SK-N-SH treated with all-trans-retinoic acid at 6 μM for 48 hours (cell line): ENCODE measurements at regions not wholly inside any gene's neighbourhood (a gene's known extent, or its start where the extent isn't known, plus 50 kb on each side); places are given as distances from the start of the nearest gene placed in this dataset.
A peak's percentile ranks its signal among the peaks of the same experiment; 100 is the strongest.
"Not testable (repeated sequence)": the region's sequence is repeated elsewhere in the genome, so short reads cannot be mapped to it uniquely, and the experiment has no call there.

ENCODE experiments used
- ATAC-seq: fragments of 200-7000 bp; cut with Tn5 transposase; 3 replicates; pipeline ENCODE4 v1.9.1; 2020; ENCODE audit warnings: mild to moderate bottlenecking, moderate library complexity
- ARNTL ChIP-seq: fragments of 450-650 bp; formaldehyde crosslinking; IDR thresholded peaks from 2 replicates; pipeline ENCODE4 v1.5.0; 2020; ENCODE audit warnings: low read depth, mild to moderate bottlenecking, moderate library complexity, borderline replicate concordance
- BACH2 ChIP-seq: fragments of 250-450 bp; sonication (Bioruptor Pico); IDR thresholded peaks from 2 replicates; pipeline ENCODE4 v1.9.0; 2021; ENCODE audit warnings: mild to moderate bottlenecking, borderline replicate concordance
- CSDC2 ChIP-seq: fragments of 250-450 bp; sonication (Bioruptor Pico); IDR thresholded peaks from 2 replicates; pipeline ENCODE4 v1.5.0; 2020; ENCODE audit warnings: mild to moderate bottlenecking, moderate library complexity
- ESRRG ChIP-seq: fragments of 250-450 bp; sonication (Bioruptor Pico); IDR thresholded peaks from 2 replicates; pipeline ENCODE4 v1.6.1; 2021; ENCODE audit warnings: mild to moderate bottlenecking
- GLIS3 ChIP-seq: fragments of 250-450 bp; sonication (Bioruptor Pico); IDR thresholded peaks from 2 replicates; pipeline ENCODE4 v1.5.0; 2020; ENCODE audit warnings: mild to moderate bottlenecking, moderate library complexity
- ISL1 ChIP-seq: fragments of 250-450 bp; sonication (Bioruptor Pico); IDR thresholded peaks from 2 replicates; pipeline ENCODE4 v2.1.2; 2022; ENCODE audit warnings: mild to moderate bottlenecking, moderate library complexity
- OSR1 ChIP-seq: fragments of 250-450 bp; sonication (Bioruptor Pico); IDR thresholded peaks from 2 replicates; pipeline ENCODE4 v1.8.0; 2022; ENCODE audit warnings: moderate library complexity, mild to moderate bottlenecking, inconsistent platforms
- PPARA ChIP-seq: fragments of 250-450 bp; sonication (Bioruptor Pico); IDR thresholded peaks from 2 replicates; pipeline ENCODE4 v1.5.0; 2020; ENCODE audit warnings: mild to moderate bottlenecking, borderline replicate concordance
- RARB ChIP-seq: fragments of 250-450 bp; sonication (Bioruptor Pico); IDR thresholded peaks from 2 replicates; pipeline ENCODE4 v1.8.0; 2021; ENCODE audit warnings: mild to moderate bottlenecking, moderate library complexity
- SNAI2 ChIP-seq: fragments of 250-450 bp; sonication (Bioruptor Pico); IDR thresholded peaks from 2 replicates; pipeline ENCODE4 v1.5.0; 2020; ENCODE audit warnings: mild to moderate bottlenecking, moderate library complexity
- TCF4 ChIP-seq: fragments of 250-450 bp; sonication (Bioruptor Pico); IDR thresholded peaks from 2 replicates; pipeline ENCODE4 v1.8.0; 2021; ENCODE audit warnings: mild to moderate bottlenecking, moderate library complexity, borderline replicate concordance
- TOX ChIP-seq: fragments of 250-450 bp; sonication (Bioruptor Pico); IDR thresholded peaks from 2 replicates; pipeline ENCODE4 v1.8.0; 2021; ENCODE audit warnings: mild to moderate bottlenecking, moderate library complexity, borderline replicate concordance
- ZC3H10 ChIP-seq: fragments of 250-450 bp; sonication (Bioruptor Pico); IDR thresholded peaks from 2 replicates; pipeline ENCODE4 v1.5.1; 2021; ENCODE audit warnings: mild to moderate bottlenecking, moderate library complexity
- ZFP3 ChIP-seq: fragments of 250-450 bp; sonication (Bioruptor Pico); IDR thresholded peaks from 2 replicates; pipeline ENCODE4 v1.5.0; 2020; ENCODE audit warnings: mild to moderate bottlenecking, moderate library complexity
- ZFP30 ChIP-seq: fragments of 450-650 bp; formaldehyde crosslinking; IDR thresholded peaks from 2 replicates; pipeline ENCODE4 v1.5.0; 2022; ENCODE audit warnings: mild to moderate bottlenecking, moderate library complexity
- ZNF565 ChIP-seq: fragments of 450-650 bp; formaldehyde crosslinking; conservative IDR thresholded peaks from 2 replicates; pipeline ENCODE4 v1.5.0; 2020; ENCODE audit warnings: low read depth, mild to moderate bottlenecking, moderate library complexity
- ZNF70 ChIP-seq: fragments of 450-650 bp; formaldehyde crosslinking; IDR thresholded peaks from 2 replicates; pipeline ENCODE4 v1.5.0; 2020; ENCODE audit warnings: mild to moderate bottlenecking, moderate library complexity
- ZNF8 ChIP-seq: fragments of 450-650 bp; formaldehyde crosslinking; IDR thresholded peaks from 2 replicates; pipeline ENCODE4 v1.5.0; 2020; ENCODE audit warnings: mild to moderate bottlenecking, moderate library complexity
- TF ChIP-seq, protein P1 (sequence below): fragments of 250-450 bp; sonication (Bioruptor Pico); IDR thresholded peaks from 2 replicates; pipeline ENCODE4 v1.5.0; 2020; ENCODE audit warnings: mild to moderate bottlenecking, moderate library complexity
- TF ChIP-seq, protein P2 (sequence below): fragments of 250-450 bp; sonication (Bioruptor Pico); IDR thresholded peaks from 2 replicates; pipeline ENCODE4 v1.5.1; 2020; ENCODE audit warnings: low read depth, mild to moderate bottlenecking, moderate library complexity
- TF ChIP-seq, protein P3 (sequence below): fragments of 250-450 bp; sonication (Bioruptor Pico); IDR thresholded peaks from 2 replicates; pipeline ENCODE4 v1.8.0; 2020; ENCODE audit warnings: mild to moderate bottlenecking, moderate library complexity, borderline replicate concordance
- TF ChIP-seq, protein P4 (sequence below): fragments of 250-450 bp; sonication (Bioruptor Pico); IDR thresholded peaks from 2 replicates; pipeline ENCODE4 v1.8.0; 2021; ENCODE audit warnings: low read depth, mild to moderate bottlenecking, moderate library complexity, borderline replicate concordance
- TF ChIP-seq, protein P5 (sequence below): fragments of 250-450 bp; sonication (Bioruptor Pico); IDR thresholded peaks from 2 replicates; pipeline ENCODE4 v1.5.1; 2021; ENCODE audit warnings: mild to moderate bottlenecking, moderate library complexity

DNA sequence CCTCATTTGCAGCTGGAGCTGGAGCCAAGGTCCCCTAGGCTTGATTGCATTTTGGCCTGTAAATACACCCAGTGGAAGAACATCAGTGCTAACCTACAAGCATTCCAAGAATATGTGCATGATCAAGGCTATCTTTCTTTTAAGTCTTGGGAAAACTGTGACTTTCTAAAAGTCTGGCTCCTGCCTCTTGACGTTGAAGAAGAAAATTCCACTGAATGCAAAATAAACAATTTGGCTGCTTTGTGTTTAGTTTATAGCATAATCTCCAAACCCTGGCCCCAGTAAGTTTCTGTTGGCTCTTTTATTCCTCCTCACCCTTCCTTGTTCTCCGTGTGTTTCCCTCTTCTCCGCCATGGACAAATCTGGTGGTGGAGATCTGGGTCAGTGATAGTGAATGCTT lies 109.3 kb upstream of the TLE1 start:
- TF ChIP-seq, protein P1, sequence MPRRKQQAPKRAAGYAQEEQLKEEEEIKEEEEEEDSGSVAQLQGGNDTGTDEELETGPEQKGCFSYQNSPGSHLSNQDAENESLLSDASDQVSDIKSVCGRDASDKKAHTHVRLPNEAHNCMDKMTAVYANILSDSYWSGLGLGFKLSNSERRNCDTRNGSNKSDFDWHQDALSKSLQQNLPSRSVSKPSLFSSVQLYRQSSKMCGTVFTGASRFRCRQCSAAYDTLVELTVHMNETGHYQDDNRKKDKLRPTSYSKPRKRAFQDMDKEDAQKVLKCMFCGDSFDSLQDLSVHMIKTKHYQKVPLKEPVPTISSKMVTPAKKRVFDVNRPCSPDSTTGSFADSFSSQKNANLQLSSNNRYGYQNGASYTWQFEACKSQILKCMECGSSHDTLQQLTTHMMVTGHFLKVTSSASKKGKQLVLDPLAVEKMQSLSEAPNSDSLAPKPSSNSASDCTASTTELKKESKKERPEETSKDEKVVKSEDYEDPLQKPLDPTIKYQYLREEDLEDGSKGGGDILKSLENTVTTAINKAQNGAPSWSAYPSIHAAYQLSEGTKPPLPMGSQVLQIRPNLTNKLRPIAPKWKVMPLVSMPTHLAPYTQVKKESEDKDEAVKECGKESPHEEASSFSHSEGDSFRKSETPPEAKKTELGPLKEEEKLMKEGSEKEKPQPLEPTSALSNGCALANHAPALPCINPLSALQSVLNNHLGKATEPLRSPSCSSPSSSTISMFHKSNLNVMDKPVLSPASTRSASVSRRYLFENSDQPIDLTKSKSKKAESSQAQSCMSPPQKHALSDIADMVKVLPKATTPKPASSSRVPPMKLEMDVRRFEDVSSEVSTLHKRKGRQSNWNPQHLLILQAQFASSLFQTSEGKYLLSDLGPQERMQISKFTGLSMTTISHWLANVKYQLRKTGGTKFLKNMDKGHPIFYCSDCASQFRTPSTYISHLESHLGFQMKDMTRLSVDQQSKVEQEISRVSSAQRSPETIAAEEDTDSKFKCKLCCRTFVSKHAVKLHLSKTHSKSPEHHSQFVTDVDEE (CRISPR knock-in tag) = no peak
- TF ChIP-seq TOX (CRISPR knock-in tag) = no peak
- no peak for TF ChIP-seq ZFP3 (CRISPR knock-in tag)
- TF ChIP-seq, protein P2, sequence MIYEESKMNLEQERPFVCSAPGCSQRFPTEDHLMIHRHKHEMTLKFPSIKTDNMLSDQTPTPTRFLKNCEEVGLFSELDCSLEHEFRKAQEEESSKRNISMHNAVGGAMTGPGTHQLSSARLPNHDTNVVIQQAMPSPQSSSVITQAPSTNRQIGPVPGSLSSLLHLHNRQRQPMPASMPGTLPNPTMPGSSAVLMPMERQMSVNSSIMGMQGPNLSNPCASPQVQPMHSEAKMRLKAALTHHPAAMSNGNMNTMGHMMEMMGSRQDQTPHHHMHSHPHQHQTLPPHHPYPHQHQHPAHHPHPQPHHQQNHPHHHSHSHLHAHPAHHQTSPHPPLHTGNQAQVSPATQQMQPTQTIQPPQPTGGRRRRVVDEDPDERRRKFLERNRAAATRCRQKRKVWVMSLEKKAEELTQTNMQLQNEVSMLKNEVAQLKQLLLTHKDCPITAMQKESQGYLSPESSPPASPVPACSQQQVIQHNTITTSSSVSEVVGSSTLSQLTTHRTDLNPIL (CRISPR knock-in tag) = no peak
- no peak for TF ChIP-seq CSDC2 (CRISPR knock-in tag)
- TF ChIP-seq RARB (CRISPR knock-in tag) = no peak
- TF ChIP-seq ZNF70 = no peak
- no peak for ATAC-seq

DNA sequence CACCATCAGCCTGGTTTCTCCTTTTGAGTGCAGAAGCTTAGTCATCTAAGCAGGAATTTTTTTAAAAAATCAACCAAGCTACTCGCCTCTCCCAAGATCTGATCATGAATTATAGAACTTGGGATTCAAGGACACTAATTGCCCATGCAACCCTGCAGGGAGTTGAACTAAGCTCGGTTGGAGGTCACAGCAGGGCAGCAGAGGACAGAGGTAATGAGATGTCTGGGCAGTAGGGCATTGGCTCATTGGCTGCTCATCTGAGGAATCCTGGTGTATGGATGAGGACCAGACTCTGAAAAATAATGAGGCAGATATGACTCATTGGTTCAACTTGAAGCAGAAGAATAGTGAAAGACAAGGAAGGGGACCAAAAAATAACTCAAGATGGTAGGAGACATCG lies 111.8 kb upstream of the TLE1 start:
- peak; percentile 94 for ATAC-seq
- no peak for TF ChIP-seq ZNF565 (CRISPR knock-in tag)
- TF ChIP-seq ARNTL (CRISPR knock-in tag) = no peak
- no peak for TF ChIP-seq CSDC2 (CRISPR knock-in tag)
- TF ChIP-seq ISL1 (CRISPR knock-in tag) = no peak
- TF ChIP-seq TCF4 = no peak
- no peak for TF ChIP-seq ZNF8 (CRISPR knock-in tag)
- TF ChIP-seq, protein P3, sequence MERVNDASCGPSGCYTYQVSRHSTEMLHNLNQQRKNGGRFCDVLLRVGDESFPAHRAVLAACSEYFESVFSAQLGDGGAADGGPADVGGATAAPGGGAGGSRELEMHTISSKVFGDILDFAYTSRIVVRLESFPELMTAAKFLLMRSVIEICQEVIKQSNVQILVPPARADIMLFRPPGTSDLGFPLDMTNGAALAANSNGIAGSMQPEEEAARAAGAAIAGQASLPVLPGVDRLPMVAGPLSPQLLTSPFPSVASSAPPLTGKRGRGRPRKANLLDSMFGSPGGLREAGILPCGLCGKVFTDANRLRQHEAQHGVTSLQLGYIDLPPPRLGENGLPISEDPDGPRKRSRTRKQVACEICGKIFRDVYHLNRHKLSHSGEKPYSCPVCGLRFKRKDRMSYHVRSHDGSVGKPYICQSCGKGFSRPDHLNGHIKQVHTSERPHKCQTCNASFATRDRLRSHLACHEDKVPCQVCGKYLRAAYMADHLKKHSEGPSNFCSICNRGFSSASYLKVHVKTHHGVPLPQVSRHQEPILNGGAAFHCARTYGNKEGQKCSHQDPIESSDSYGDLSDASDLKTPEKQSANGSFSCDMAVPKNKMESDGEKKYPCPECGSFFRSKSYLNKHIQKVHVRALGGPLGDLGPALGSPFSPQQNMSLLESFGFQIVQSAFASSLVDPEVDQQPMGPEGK = no peak
- no peak for TF ChIP-seq ZFP3 (CRISPR knock-in tag)
- no peak for TF ChIP-seq PPARA (CRISPR knock-in tag)
- no peak for TF ChIP-seq RARB (CRISPR knock-in tag)
- TF ChIP-seq ESRRG (CRISPR knock-in tag) = no peak
- TF ChIP-seq, protein P4, sequence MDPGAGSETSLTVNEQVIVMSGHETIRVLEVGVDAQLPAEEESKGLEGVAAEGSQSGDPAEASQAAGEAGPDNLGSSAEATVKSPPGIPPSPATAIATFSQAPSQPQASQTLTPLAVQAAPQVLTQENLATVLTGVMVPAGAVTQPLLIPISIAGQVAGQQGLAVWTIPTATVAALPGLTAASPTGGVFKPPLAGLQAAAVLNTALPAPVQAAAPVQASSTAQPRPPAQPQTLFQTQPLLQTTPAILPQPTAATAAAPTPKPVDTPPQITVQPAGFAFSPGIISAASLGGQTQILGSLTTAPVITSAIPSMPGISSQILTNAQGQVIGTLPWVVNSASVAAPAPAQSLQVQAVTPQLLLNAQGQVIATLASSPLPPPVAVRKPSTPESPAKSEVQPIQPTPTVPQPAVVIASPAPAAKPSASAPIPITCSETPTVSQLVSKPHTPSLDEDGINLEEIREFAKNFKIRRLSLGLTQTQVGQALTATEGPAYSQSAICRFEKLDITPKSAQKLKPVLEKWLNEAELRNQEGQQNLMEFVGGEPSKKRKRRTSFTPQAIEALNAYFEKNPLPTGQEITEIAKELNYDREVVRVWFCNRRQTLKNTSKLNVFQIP = no peak
- no peak for TF ChIP-seq GLIS3 (CRISPR knock-in tag)
- TF ChIP-seq, protein P5, sequence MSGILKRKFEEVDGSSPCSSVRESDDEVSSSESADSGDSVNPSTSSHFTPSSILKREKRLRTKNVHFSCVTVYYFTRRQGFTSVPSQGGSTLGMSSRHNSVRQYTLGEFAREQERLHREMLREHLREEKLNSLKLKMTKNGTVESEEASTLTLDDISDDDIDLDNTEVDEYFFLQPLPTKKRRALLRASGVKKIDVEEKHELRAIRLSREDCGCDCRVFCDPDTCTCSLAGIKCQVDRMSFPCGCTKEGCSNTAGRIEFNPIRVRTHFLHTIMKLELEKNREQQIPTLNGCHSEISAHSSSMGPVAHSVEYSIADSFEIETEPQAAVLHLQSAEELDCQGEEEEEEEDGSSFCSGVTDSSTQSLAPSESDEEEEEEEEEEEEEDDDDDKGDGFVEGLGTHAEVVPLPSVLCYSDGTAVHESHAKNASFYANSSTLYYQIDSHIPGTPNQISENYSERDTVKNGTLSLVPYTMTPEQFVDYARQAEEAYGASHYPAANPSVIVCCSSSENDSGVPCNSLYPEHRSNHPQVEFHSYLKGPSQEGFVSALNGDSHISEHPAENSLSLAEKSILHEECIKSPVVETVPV = no peak
- TF ChIP-seq ZC3H10 = no peak
- no peak for TF ChIP-seq OSR1 (CRISPR knock-in tag)
- TF ChIP-seq BACH2 (CRISPR knock-in tag) = no peak
- TF ChIP-seq SNAI2 (CRISPR knock-in tag) = no peak

DNA sequence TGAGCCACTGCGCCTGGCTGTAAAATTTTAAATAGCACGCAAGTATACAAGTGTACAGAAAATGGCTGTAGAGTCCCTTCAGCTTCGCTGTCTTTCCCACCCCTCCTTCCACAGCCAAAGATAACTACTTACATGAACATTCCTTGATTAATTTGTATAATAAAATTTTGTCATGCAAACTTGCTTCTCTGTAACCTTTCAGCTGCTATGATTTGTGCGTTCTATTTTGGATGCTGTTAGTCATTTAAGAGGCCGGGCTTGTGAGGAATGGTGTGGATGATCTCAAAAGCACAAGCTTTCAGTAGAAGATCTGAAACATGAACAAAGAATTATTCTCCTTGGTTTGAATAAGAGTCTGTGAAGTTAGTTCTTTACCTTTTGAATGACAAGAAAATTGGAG lies 115.0 kb upstream of the TLE1 start:
- ATAC-seq = peak; percentile 27; the same call in 1 of the 3 replicates
- TF ChIP-seq ISL1 (CRISPR knock-in tag) = 0 out of 2 replicates have a peak, but pooled peaks have one; percentile 7
- TF ChIP-seq ZFP30 = no peak
- peak; percentile 41; the same call in 1 of the 2 replicates for TF ChIP-seq ZC3H10
- no peak for TF ChIP-seq TOX (CRISPR knock-in tag)
- TF ChIP-seq ESRRG (CRISPR knock-in tag) = no peak
- TF ChIP-seq, all 23 proteins: peak for 2

DNA sequence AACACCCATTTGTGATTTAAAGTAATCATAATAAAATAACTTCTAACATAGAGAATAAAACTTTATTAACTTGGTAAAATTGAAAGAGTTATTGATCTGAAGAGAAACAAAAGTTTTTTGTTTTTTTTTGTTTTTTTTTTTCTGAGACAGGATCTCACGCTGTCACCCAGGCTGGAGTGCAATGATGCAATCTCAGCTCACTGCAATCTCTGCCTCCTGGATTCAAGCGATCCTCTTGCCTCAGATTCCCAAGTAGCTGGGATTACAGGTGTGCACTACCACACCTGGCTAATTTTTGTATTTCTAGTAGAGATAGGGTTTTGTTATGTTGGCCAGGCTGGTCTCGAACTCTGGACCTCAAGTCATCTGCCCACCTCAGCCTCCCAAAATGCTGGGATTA lies 116.5 kb upstream of the SPATA31D4 start:
- not testable (repeated sequence) for ATAC-seq
